Lung (tissue), 11 donors: ENCODE measurements at regions not wholly inside any gene's neighbourhood (a gene's known extent, or its start where the extent isn't known, plus 50 kb on each side); places are given as distances from the start of the nearest gene placed in this dataset.

Source experiments
- ATAC-seq: fragments of 200-7000 bp; cut with Tn5 transposase; one replicate; pipeline ENCODE4 v1.9.1; 2020; ENCODE audit warnings: moderate number of reproducible peaks; ENCODE audit not compliant: insufficient read depth, low FRiP score
- DNase-seq, 3 donors: peaks; one replicate each; pipeline ENCODE4 v3.0.0-alpha.2; 2013 to 2017
- H3K27ac ChIP-seq, 2 donors: one replicate each; pipeline ENCODE4 v1.5.1; 2013; ENCODE audit warnings: mild to moderate bottlenecking in 2 of 2, moderate library complexity in 2 of 2, control low read depth in 1 of 2, inconsistent platforms in 1 of 2, low read depth in 1 of 2, low read length in 1 of 2
- H3K27me3 ChIP-seq, 3 donors: one replicate each; pipeline ENCODE4 v1.5.1; 2013; ENCODE audit warnings: low read length in 2 of 3; ENCODE audit not compliant: control insufficient read depth in 3 of 3, insufficient read depth in 3 of 3
- H3K36me3 ChIP-seq, 4 donors: one replicate each; pipeline ENCODE4 v1.5.1; 2013; ENCODE audit warnings: low read length in 4 of 4, mild to moderate bottlenecking in 1 of 4, moderate library complexity in 1 of 4; ENCODE audit not compliant: control insufficient read depth in 4 of 4, insufficient read depth in 4 of 4
- H3K4me1 ChIP-seq, 5 donors: one replicate each; pipeline ENCODE4 v1.5.1; 2013; ENCODE audit warnings: low read length in 5 of 5, mild to moderate bottlenecking in 2 of 5, moderate library complexity in 1 of 5; ENCODE audit not compliant: control insufficient read depth in 5 of 5, insufficient read depth in 5 of 5
- H3K4me3 ChIP-seq: one replicate; pipeline ENCODE4 v1.5.1; 2013; ENCODE audit warnings: mild to moderate bottlenecking, control low read depth, moderate library complexity
- H3K9ac ChIP-seq, 2 donors: one replicate each; pipeline ENCODE4 v1.5.1; 2013; ENCODE audit warnings: low read length in 2 of 2, control low read depth in 1 of 2; ENCODE audit not compliant: insufficient read depth in 1 of 2
- H3K9me3 ChIP-seq, 4 donors: one replicate each; pipeline ENCODE4 v1.5.1; 2013; ENCODE audit warnings: low read length in 3 of 4, mild to moderate bottlenecking in 1 of 4, moderate library complexity in 1 of 4; ENCODE audit not compliant: control insufficient read depth in 4 of 4, insufficient read depth in 3 of 4
- WGBS, 2 donors: extraction: QIAGEN DNeasy Blood & Tissue Kit; methylation state at CpG; one replicate each; pipeline ENCODE4 v1.1.7; 2013; 5-methylcytosine and 5-hydroxymethylcytosine counted together
- TF ChIP-seq, protein P1 (sequence below): IDR thresholded peaks from 2 replicates; pipeline ENCODE4 v1.5.1; 2012; ENCODE audit warnings: mild to moderate bottlenecking; ENCODE audit errors: control extremely low read depth, extremely low read depth
- donor health status: control.
- donor health status: control.
- donor health status: Bipolar disorder and iron deficiency.
- donor health status: healthy.
- donor health status: DM: yes; HTN: yes; CAD: no.

GRCh38 chr3:83011481-83011880, 1250.0 kb upstream of the GBE1 start:
- H3K27me3 ChIP-seq = no peaks in the 10 kb centered on the region
- 67 to 81% methylated on average over 4 of the region's 4 CpGs for WGBS, 2 donors

DNA sequence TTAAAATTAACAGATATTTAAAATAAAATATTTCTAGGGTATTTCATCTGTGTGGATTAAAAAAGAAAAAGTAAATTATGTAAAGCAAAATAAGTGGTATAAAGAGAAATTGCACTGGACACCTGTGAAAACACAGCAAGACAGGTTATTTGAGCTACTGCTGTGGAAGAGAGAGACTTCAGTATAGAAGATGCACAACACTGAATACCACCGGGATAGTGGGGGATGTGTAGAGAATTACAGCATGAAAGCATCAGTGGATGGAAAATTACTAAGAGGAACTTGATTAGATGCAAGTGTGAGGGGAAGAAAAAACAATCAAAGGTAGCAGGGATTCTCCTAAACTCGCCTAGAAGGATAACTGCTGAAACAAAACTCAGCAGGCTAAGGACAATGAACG, 1242.5 kb upstream of the GBE1 start:
- Histone ChIP-seq H3K4me3 (no peak overlapping the region), H3K27me3 (no peaks in the 10 kb centered on the region), H3K36me3 (no peaks in the 10 kb centered on the region), H3K9me3 (no peaks in the 10 kb centered on the region), H3K9ac (no peak overlapping the region), H3K4me1 (no peaks in the 10 kb centered on the region), H3K27ac (no peak overlapping the region)
- DNase-seq (no peak), ATAC-seq (no peak)
- 53 to 55% methylated on average over 3 of the region's 3 CpGs for WGBS, 2 donors
- TF ChIP-seq, protein P1, sequence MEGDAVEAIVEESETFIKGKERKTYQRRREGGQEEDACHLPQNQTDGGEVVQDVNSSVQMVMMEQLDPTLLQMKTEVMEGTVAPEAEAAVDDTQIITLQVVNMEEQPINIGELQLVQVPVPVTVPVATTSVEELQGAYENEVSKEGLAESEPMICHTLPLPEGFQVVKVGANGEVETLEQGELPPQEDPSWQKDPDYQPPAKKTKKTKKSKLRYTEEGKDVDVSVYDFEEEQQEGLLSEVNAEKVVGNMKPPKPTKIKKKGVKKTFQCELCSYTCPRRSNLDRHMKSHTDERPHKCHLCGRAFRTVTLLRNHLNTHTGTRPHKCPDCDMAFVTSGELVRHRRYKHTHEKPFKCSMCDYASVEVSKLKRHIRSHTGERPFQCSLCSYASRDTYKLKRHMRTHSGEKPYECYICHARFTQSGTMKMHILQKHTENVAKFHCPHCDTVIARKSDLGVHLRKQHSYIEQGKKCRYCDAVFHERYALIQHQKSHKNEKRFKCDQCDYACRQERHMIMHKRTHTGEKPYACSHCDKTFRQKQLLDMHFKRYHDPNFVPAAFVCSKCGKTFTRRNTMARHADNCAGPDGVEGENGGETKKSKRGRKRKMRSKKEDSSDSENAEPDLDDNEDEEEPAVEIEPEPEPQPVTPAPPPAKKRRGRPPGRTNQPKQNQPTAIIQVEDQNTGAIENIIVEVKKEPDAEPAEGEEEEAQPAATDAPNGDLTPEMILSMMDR = no peak

More at GRCh38 chr3:83011481-83011880, 1250.0 kb upstream of the GBE1 start:
- Histone ChIP-seq H3K4me1 (no peaks in the 10 kb centered on the region), H3K36me3 (no peaks in the 10 kb centered on the region), H3K27ac (no peak overlapping the region), H3K9ac (no peak overlapping the region), H3K4me3 (no peak overlapping the region), H3K9me3 (no peaks in the 10 kb centered on the region)
- TF ChIP-seq, protein P1 = no peak
- DNase-seq (peak in 1 of 3 donors; percentile 5), ATAC-seq (no peak)

DNA sequence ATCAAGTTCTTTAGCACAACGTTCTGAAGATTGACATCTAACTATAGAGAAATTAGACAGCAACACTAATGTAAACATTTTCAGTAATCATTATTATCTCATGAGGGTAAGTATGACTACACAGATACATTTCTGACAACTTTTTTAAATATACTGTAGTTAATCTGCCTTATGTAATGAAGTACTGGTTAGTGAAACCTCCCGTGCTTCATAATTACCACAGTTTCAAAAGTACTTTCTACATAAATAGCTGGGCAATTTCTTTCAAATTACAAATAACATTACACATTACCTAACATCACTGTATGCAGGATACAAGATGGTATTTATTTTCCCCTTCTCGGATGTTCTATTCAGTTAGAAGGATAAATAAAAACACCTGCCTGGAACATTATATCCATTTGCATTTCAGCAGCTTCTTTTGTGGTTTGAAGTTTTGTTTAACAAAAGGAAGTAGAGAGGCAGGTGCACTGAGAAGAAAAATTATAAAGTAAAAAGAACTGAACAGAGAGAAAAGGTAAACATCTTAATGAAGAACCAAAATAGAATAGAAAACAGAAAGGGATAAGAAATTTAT, 1241.5 kb upstream of the GBE1 start:
- H3K27me3 ChIP-seq = no peaks in the 10 kb centered on the region
- WGBS, 2 donors = 44 to 45% methylated on average over 3 of the region's 3 CpGs
- no peak for ATAC-seq

More for the DNA sequence above, 1241.5 kb upstream of the GBE1 start:
- TF ChIP-seq, protein P1 = no peak
- H3K9ac ChIP-seq = no peak overlapping the region
- no peaks in the 10 kb centered on the region for H3K9me3 ChIP-seq
- no peaks in the 10 kb centered on the region for H3K36me3 ChIP-seq
- DNase-seq = no peak
- no peak overlapping the region for H3K27ac ChIP-seq
- no peak overlapping the region for H3K4me3 ChIP-seq
- no peaks in the 10 kb centered on the region for H3K4me1 ChIP-seq
